GM11168 (cell line): ENCODE measurements at regions not wholly inside any gene's neighbourhood (a gene's known extent, or its start where the extent isn't known, plus 50 kb on each side); places are given as distances from the start of the nearest gene placed in this dataset.

Source experiments
- in situ Hi-C: fragments of 300-500 bp; cut with MboI; formaldehyde crosslinking; loops from one replicate; pipeline ENCODE4 v1.12.0; 2022; ENCODE audit warnings: low sequenced_read_pairs; ENCODE audit not compliant: unreplicated experiment

DNA sequence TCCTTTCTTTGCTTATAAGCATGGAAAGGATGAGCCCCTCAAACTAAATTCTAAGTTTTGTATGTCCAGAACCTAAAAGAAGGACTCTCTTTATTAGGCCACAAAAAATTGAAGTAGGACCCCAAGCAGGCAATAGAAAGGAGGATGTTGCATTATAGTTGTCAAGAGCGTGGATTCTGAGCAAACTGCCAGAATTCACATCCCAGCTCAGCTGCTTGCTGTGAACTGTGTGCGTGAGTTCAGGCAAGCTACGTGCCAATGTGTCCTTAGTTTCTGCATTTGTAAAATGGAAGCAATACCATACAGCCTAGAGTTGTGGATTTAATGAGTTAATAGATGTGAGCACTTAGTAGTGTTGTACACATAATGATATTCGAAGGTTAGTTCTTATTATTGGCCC lies 70.6 kb upstream of the SLC44A1 start:
- in situ Hi-C loops = no loop called here

DNA sequence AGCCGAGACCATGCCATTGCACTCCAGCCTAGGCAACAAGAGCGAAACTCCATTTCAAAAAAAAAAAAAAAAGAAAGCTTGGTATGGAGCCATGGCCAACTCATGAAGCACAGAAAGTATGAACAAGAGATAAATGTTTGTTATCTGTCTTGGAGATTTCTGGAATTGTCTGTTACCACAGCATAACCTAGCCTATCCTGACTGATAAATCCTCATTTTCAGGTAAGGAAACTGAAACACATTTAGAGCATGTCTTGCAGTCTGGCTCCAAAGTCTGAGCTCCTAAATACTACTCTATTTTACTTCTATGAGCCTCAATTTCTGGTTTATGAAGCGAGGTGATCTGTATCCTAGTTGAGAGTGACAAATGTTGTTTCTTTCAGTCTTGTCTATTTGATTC lies 68.3 kb upstream of the SLC44A1 start:
- in situ Hi-C loops = no loop called here

DNA sequence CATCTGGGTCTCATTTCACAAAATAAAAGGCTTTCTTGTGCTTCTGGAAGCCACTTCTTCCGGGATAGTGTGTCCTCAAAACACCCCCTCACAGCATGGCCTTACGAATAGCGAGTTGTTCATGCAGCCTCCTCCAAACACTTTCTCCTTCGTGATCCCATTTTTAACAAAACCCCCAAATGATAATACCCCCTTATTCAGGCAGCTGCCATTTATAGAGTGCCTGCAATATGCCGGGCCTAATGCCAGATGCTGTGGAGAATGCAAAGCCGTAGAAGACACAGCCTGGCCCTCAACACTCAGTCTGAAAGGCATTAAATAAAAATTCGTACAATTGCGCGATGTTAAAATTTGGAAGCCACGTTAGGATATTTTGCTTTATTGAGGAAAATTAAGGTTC lies 66.4 kb upstream of the SLC44A1 start:
- in situ Hi-C loops = no loop called here

DNA sequence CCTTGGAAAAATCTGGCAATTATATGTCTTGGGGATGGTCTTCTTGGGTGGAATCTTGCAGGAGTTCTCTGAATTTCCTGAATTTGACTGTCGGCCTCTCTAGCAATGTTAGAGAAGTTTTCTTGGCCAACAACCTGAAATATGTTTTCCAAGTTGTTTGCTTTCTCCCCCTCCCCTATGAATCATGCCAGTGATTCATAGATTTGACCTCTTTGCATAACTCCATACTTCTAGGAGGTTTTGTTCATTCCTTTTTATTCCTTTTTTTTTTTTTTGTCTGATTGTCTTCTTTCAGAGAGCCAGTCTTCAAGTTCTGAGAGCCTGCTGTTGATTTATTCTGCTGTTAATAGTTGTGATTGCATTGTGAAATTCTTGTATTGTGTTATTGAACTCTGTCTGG lies 56.7 kb upstream of the SLC44A1 start:
- in situ Hi-C loops = no loop called here

DNA sequence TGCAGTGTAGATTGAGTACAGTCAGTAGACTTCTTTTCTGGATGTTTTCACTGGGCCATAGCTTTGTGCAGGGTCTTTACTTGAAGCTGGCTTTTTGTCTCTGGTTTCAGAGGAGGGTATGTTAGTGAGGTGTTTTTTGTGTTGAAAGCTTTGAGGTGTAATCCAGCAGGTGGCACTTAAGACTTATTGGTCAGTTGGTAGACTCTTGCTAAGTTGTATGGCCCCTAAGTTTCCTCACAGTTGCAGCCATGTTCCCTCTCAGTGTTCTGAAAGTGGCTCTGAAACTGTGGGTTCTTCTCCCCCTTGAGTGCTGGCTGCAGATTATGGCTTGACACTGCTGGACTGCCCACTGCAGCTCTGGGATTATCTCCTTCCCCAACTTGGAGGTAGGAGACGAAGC lies 55.7 kb upstream of the SLC44A1 start:
- in situ Hi-C loops = no loop called here

DNA sequence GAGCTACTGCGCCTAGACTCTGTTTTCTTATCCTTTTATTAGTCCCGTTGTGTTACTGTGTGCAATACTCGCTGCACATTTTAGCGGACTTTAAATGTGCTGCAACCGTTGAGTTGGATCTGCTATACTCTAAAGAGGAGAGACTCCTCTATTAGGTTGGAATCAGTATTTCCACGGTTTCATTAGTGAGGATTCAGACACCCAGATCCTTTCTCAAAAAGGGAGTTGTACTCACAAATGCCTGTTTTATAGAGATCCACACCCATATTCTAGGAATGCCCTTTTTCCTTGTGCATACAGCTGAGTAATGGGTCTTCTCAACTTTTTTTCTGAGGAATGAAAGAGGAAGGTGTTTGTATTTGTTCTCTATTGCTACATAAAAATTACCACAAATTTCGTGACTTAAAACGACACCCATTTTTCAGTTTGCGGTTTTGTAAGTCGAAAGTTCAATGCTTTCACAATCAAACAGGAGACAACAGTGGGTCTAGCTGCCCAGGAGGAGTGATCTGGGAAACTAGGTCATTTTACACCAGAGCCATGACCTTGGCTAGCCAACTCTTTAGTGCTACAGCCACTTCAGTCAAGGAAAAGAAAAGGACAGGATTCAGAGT lies 52.8 kb upstream of the SLC44A1 start:
- in situ Hi-C loops = no loop called here

DNA sequence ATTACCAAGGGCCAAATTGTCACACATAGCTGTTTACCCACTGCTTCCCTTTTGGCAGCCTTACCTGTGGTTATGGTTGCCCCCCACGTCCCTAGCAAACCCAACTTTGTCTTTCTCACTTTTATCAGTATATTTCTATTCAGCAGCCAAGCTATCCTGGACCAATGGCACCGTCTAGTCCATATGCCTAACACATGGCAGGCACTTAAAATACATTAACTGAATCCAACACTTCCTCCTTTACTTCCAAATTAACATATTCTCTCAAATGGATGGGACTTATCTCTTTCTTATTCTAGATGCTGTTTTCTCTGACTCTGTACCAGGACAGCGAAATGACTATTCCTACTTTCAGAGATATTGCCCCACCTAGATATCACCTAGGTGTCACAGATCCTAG lies 50.9 kb upstream of the SLC44A1 start:
- in situ Hi-C loops = no loop called here

DNA sequence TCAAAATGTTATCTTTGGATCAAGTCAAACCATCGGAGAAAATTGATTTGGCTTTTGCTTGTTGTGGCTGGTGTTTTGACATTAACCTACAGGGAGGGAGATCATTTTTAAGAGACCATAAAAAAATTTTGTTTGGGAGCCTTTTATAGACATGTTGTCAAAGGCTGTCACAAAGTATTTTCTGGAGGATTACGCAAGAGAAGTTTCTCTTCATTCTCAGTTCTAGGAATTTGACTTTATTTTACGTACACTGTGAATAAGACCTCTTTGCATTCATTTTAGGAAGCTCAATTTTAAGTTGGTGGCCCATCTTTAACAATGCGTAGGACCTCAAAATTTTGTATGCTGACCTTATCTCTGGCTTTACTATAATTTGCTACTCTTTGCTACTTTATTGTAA lies 50.2 kb upstream of the SLC44A1 start:
- in situ Hi-C loops = no loop called here
